GM12865 (cell line): ENCODE measurements at regions not wholly inside any gene's neighbourhood (a gene's known extent, or its start where the extent isn't known, plus 50 kb on each side); places are given as distances from the start of the nearest gene placed in this dataset.

Source experiments
- DNase-seq: peaks from one replicate; pipeline ENCODE4 v3.0.0; 2010; ENCODE audit warnings: low read depth
- H3K4me3 ChIP-seq: 2 replicates; pipeline ENCODE4 v1.5.1; 2011; ENCODE audit warnings: mild to moderate bottlenecking, low read depth, low read length, control low read depth
- CTCF ChIP-seq: IDR thresholded peaks from 2 replicates; pipeline ENCODE4 v1.5.1; 2011; ENCODE audit warnings: low read length, control low read depth, low read depth, inconsistent platforms; ENCODE audit not compliant: insufficient read depth; ENCODE audit errors: missing control alignments

- H3K4me3 ChIP-seq, result no peak overlapping the region
- no peak for TF ChIP-seq CTCF
- DNase-seq, result no peak
Observed at GRCh38 chr18:55047546-55047945, 88.3 kb upstream of the CCDC68 start.

GRCh38 chr18:55041366-55041765 is 82.1 kb upstream of the CCDC68 start:
- H3K4me3 ChIP-seq, result no peak overlapping the region
- no peak for TF ChIP-seq CTCF
- DNase-seq, result no peak

- DNase-seq, result no peak
- no peak overlapping the region for H3K4me3 ChIP-seq
- TF ChIP-seq CTCF, result no peak
Observed at GRCh38 chr18:55038162-55038561, 78.9 kb upstream of the CCDC68 start.

- DNase-seq, result no peak
- no peak for TF ChIP-seq CTCF
- no peak overlapping the region for H3K4me3 ChIP-seq
Observed at GRCh38 chr18:55034742-55035141, 75.5 kb upstream of the CCDC68 start.

GRCh38 chr18:55031979-55032378 is 72.7 kb upstream of the CCDC68 start:
- TF ChIP-seq CTCF, result no peak
- DNase-seq, result peak; percentile 6
- no peak overlapping the region for H3K4me3 ChIP-seq

- no peak for TF ChIP-seq CTCF
Observed at GRCh38 chr18:55031576-55031975, 72.3 kb upstream of the CCDC68 start.

GRCh38 chr18:55031164-55031563 is 71.9 kb upstream of the CCDC68 start:
- DNase-seq, result no peak
- H3K4me3 ChIP-seq, result no peak overlapping the region
- TF ChIP-seq CTCF, result no peak

More at GRCh38 chr18:55031576-55031975, 72.3 kb upstream of the CCDC68 start:
- no peak for DNase-seq
- no peak overlapping the region for H3K4me3 ChIP-seq
